ENCODE measurements at regions not wholly inside any gene's neighbourhood (a gene's known extent, or its start where the extent isn't known, plus 50 kb on each side); places are given as distances from the start of the nearest gene placed in this dataset.

DNA sequence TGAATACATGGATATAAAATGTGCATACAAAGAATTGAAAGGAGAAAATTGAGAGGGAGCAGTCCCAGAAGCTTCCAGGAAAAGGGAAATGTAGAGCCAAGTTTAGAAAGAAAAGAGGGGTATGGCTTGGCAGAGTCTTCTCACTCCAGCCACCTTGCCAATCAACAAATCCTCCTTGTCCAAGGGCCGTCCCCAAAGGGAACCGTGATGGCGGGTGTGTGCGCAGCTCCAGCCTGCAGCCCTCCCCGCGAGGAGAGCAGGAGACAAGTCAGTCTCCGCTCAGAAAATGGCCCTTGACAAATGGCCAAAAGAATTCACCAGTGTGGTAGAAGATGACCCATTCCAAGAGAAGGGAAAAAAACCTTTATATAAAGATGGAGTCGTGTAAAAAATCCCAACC, 448.3 kb upstream of the POU3F3 start:
- TF ChIP-seq, protein P1, sequence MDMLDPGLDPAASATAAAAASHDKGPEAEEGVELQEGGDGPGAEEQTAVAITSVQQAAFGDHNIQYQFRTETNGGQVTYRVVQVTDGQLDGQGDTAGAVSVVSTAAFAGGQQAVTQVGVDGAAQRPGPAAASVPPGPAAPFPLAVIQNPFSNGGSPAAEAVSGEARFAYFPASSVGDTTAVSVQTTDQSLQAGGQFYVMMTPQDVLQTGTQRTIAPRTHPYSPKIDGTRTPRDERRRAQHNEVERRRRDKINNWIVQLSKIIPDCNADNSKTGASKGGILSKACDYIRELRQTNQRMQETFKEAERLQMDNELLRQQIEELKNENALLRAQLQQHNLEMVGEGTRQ (IDR thresholded peaks at IDR 0.05; ENCODE audit: low read depth, low read length), result no peak
- TF ChIP-seq, protein P1 (CRISPR knock-in tag; IDR thresholded peaks at IDR 0.05; ENCODE audit: borderline replicate concordance), result no peak
- TF ChIP-seq ZNF761 (CRISPR knock-in tag; conservative IDR thresholded peaks at IDR 0.05) (no peak), JUND (CRISPR knock-in tag; IDR thresholded peaks at IDR 0.05) (no peak), FOXP1 (IDR thresholded peaks at IDR 0.05) (no peak), FOXP1 (CRISPR knock-in tag; IDR thresholded peaks at IDR 0.05) (no peak), TAF1 (CRISPR knock-in tag; IDR thresholded peaks at IDR 0.05) (no peak), JUN (CRISPR knock-in tag; IDR thresholded peaks at IDR 0.05) (no peak)
- TF ChIP-seq, protein P2, sequence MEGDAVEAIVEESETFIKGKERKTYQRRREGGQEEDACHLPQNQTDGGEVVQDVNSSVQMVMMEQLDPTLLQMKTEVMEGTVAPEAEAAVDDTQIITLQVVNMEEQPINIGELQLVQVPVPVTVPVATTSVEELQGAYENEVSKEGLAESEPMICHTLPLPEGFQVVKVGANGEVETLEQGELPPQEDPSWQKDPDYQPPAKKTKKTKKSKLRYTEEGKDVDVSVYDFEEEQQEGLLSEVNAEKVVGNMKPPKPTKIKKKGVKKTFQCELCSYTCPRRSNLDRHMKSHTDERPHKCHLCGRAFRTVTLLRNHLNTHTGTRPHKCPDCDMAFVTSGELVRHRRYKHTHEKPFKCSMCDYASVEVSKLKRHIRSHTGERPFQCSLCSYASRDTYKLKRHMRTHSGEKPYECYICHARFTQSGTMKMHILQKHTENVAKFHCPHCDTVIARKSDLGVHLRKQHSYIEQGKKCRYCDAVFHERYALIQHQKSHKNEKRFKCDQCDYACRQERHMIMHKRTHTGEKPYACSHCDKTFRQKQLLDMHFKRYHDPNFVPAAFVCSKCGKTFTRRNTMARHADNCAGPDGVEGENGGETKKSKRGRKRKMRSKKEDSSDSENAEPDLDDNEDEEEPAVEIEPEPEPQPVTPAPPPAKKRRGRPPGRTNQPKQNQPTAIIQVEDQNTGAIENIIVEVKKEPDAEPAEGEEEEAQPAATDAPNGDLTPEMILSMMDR (CRISPR knock-in tag; IDR thresholded peaks at IDR 0.05), result no peak

Measured in HepG2 (cell line).